Parathyroid adenoma (tissue), 2 donors: ENCODE measurements at regions not wholly inside any gene's neighbourhood (a gene's known extent, or its start where the extent isn't known, plus 50 kb on each side); places are given as distances from the start of the nearest gene placed in this dataset.
"Not testable (repeated sequence)": the region's sequence is repeated elsewhere in the genome, so short reads cannot be mapped to it uniquely, and the experiment has no call there.

Experiments
- H2AFZ ChIP-seq: fragments of 300-600 bp; sonication (generic); one replicate; pipeline ENCODE4 v1.7.0; 2017; ENCODE audit warnings: antibody characterized with exemption, mild to moderate bottlenecking
- H3K27ac ChIP-seq: fragments of 300-600 bp; sonication (generic); one replicate; pipeline ENCODE4 v1.7.0; 2017
- H3K27me3 ChIP-seq: fragments of 300-600 bp; sonication (generic); one replicate; pipeline ENCODE4 v1.7.0; 2017; ENCODE audit warnings: low read length; ENCODE audit not compliant: control insufficient read depth, insufficient read depth
- H3K36me3 ChIP-seq: fragments of 300-600 bp; sonication (generic); one replicate; pipeline ENCODE4 v1.7.0; 2017; ENCODE audit warnings: low read length; ENCODE audit not compliant: control insufficient read depth, insufficient read depth
- H3K4me1 ChIP-seq: fragments of 300-600 bp; sonication (generic); one replicate; pipeline ENCODE4 v1.7.0; 2017; ENCODE audit warnings: control low read depth
- H3K4me2 ChIP-seq: fragments of 300-600 bp; sonication (generic); one replicate; pipeline ENCODE4 v1.7.0; 2017; ENCODE audit warnings: low read length
- H3K4me3 ChIP-seq: fragments of 300-600 bp; sonication (generic); one replicate; pipeline ENCODE4 v1.7.0; 2017; ENCODE audit warnings: low read depth, low read length
- H3K79me2 ChIP-seq: fragments of 300-600 bp; sonication (generic); one replicate; pipeline ENCODE4 v1.7.0; 2017; ENCODE audit warnings: control low read depth
- H3K9ac ChIP-seq: fragments of 300-600 bp; sonication (generic); one replicate; pipeline ENCODE4 v1.7.0; 2017; ENCODE audit warnings: mild to moderate bottlenecking
- H3K9me3 ChIP-seq: fragments of 300-600 bp; sonication (generic); one replicate; pipeline ENCODE4 v1.7.0; 2017; ENCODE audit warnings: low read length; ENCODE audit not compliant: control insufficient read depth
- TF ChIP-seq, protein P1 (sequence below): fragments of 300-600 bp; sonication (generic); IDR thresholded peaks from one replicate; pipeline ENCODE4 v1.7.0; 2017; ENCODE audit warnings: antibody characterized with exemption, mild to moderate bottlenecking
- donor health status: primary hyperparathyroidism.

DNA sequence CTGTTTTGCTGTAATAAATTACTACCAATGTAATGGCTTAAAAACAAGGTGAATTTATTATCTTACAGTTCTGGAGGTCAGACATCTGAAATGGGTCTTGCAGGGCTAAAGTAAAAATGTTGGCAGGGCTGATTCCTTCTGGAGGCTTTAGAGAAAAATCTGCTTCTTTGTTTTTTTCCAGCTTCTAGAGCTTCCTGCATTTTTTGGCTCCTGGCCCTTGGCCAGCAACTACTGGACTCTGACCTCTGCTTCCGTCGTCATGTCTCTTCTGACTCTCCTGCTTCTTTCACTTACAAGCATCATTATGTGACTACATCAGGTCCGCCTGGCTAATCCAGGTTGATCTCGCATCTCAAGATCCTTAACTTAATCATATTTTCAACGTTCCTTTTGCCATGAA is 350.9 kb downstream of the S1PR1 start:
- H3K4me3 ChIP-seq, result no peak overlapping the region
- H3K36me3 ChIP-seq, result no peaks in the 10 kb centered on the region
- no peak overlapping the region for H3K9ac ChIP-seq
- H2AFZ ChIP-seq, result no peak overlapping the region
- no peaks in the 10 kb centered on the region for H3K79me2 ChIP-seq
- H3K4me1 ChIP-seq, result no peaks in the 10 kb centered on the region
- H3K27ac ChIP-seq, result no peak overlapping the region
- H3K27me3 ChIP-seq, result no peaks in the 10 kb centered on the region
- H3K4me2 ChIP-seq, result no peak overlapping the region
- no peaks in the 10 kb centered on the region for H3K9me3 ChIP-seq
- TF ChIP-seq, protein P1, sequence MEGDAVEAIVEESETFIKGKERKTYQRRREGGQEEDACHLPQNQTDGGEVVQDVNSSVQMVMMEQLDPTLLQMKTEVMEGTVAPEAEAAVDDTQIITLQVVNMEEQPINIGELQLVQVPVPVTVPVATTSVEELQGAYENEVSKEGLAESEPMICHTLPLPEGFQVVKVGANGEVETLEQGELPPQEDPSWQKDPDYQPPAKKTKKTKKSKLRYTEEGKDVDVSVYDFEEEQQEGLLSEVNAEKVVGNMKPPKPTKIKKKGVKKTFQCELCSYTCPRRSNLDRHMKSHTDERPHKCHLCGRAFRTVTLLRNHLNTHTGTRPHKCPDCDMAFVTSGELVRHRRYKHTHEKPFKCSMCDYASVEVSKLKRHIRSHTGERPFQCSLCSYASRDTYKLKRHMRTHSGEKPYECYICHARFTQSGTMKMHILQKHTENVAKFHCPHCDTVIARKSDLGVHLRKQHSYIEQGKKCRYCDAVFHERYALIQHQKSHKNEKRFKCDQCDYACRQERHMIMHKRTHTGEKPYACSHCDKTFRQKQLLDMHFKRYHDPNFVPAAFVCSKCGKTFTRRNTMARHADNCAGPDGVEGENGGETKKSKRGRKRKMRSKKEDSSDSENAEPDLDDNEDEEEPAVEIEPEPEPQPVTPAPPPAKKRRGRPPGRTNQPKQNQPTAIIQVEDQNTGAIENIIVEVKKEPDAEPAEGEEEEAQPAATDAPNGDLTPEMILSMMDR, result no peak

DNA sequence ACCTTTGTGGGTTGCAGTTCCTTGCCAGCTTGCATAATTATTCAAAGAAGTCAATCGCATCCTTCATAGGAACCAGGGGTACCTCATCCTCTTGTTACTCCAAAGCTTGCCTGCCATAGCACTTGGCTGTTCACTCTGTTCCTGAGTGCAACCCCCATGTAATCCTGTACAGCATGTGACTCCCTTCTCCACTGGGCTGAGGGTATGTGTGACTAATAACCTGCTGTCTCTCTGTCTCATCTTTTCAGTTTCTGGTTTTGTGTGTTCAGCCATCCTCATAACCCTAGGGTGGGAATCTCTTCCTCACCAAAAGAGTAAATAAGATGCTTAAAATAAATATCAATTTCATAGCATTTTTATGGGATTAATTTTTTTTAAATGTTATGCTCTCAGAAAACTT is 351.9 kb downstream of the S1PR1 start:
- no peaks in the 10 kb centered on the region for H3K36me3 ChIP-seq
- no peak overlapping the region for H3K4me2 ChIP-seq
- H3K27me3 ChIP-seq, result no peaks in the 10 kb centered on the region
- no peak overlapping the region for H3K4me3 ChIP-seq
- no peaks in the 10 kb centered on the region for H3K79me2 ChIP-seq
- TF ChIP-seq, protein P1, result no peak
- H3K9me3 ChIP-seq, result no peaks in the 10 kb centered on the region
- H3K9ac ChIP-seq, result no peak overlapping the region
- H2AFZ ChIP-seq, result no peak overlapping the region
- no peaks in the 10 kb centered on the region for H3K4me1 ChIP-seq
- H3K27ac ChIP-seq, result no peak overlapping the region

DNA sequence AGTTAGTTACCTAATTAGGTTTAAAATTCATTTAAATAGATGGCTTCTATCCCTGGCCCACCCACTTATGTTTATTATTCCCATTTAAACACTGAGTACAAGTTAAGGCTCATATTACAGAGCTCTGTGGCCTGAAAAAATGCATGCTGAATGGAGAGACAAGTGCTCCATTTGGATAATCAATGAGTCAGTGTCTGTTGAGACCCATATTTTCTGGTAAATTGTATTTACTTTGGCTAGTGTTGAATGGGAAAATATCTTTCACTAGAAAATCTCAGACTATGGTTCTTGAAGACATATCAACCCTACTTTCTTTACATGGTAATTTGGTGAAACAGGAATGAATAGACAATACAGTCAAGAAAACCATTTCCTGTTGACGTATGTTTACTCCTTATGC is 356.0 kb downstream of the S1PR1 start:
- Histone ChIP-seq H3K36me3 (no peaks in the 10 kb centered on the region), H3K4me3 (no peak overlapping the region), H3K9me3 (no peaks in the 10 kb centered on the region)

DNA sequence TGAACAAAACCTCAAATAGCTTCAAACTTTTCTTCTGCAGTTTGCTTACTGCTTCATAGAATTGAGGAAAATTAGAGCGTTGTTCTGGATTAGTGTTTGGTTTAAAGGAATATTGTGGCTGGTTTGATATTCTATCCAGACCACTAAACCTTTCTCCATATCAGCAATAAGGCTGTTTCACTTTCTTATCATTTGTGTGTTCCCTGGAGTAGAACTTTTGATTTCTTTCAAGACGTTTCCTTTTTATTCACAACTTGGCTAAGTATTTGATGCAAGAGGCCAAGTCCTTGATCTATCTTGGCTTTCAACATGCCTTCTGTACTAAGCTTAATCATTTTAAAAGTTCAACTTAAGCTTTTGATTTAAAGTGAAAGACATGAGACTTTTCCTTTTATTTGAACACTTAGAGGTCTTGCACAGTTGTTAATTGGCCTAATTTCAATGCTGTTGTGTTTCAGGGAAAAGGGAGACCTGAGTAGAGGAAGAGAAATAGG is 359.1 kb downstream of the S1PR1 start:
- Histone ChIP-seq H3K4me3 (no peak overlapping the region), H3K27ac (no peak overlapping the region), H3K79me2 (no peaks in the 10 kb centered on the region), H3K9ac (no peak overlapping the region), H3K9me3 (no peaks in the 10 kb centered on the region), H2AFZ (no peak overlapping the region), H3K27me3 (no peaks in the 10 kb centered on the region), H3K36me3 (no peaks in the 10 kb centered on the region), H3K4me1 (no peaks in the 10 kb centered on the region), H3K4me2 (no peak overlapping the region)
- TF ChIP-seq, protein P1, result no peak

More for the DNA sequence above, 356.0 kb downstream of the S1PR1 start:
- Histone ChIP-seq H3K27ac (no peak overlapping the region), H3K79me2 (no peaks in the 10 kb centered on the region), H3K9ac (no peak overlapping the region), H3K27me3 (no peaks in the 10 kb centered on the region), H3K4me2 (no peak overlapping the region), H2AFZ (no peak overlapping the region), H3K4me1 (no peaks in the 10 kb centered on the region)
- TF ChIP-seq, protein P1, result no peak

DNA sequence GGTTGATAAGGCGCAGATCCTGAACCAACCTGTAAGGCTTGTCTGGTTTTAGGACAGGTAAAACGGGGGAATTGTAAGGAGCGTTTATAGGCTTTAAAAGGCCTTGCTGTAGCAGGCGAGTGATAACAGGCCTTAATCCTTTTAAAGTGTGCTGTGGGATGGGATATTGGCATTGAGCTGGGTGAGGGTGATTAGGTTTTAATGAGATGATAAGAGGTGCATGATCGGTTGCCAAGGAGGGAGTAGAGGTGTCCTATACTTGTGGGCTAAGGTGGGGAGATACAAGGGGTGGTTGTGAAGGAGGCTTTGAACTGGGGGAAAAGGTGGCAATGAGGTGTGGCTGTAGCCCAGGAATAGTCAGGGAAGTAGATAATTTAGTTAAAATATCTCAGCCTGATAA is 363.8 kb downstream of the S1PR1 start:
- not testable (repeated sequence) for H3K4me1 ChIP-seq, H3K79me2 ChIP-seq, H3K36me3 ChIP-seq, H3K9me3 ChIP-seq, H2AFZ ChIP-seq, H3K4me2 ChIP-seq, H3K4me3 ChIP-seq, H3K27ac ChIP-seq, H3K9ac ChIP-seq, H3K27me3 ChIP-seq
